Endothelial cell (in vitro differentiated cells): ENCODE measurements at regions not wholly inside any gene's neighbourhood (a gene's known extent, or its start where the extent isn't known, plus 50 kb on each side); places are given as distances from the start of the nearest gene placed in this dataset.
"Not testable (repeated sequence)": the region's sequence is repeated elsewhere in the genome, so short reads cannot be mapped to it uniquely, and the experiment has no call there.

Experiments used
- DNase-seq: peaks from one replicate; pipeline ENCODE4 v3.0.0; 2021; ENCODE audit warnings: low spot score
- H3K27ac Mint-ChIP-seq: one replicate; pipeline ENCODE4 v1.8.0; 2021; ENCODE audit warnings: mixed read lengths, inconsistent platforms; ENCODE audit not compliant: unreplicated experiment
- H3K27me3 Mint-ChIP-seq: one replicate; pipeline ENCODE4 v1.8.0; 2021; ENCODE audit warnings: mild to moderate bottlenecking, moderate library complexity, mixed read lengths, inconsistent platforms; ENCODE audit not compliant: unreplicated experiment
- H3K36me3 Mint-ChIP-seq: one replicate; pipeline ENCODE4 v1.8.0; 2021; ENCODE audit warnings: mild to moderate bottlenecking, low read depth, mixed read lengths, inconsistent platforms; ENCODE audit not compliant: unreplicated experiment
- H3K4me1 Mint-ChIP-seq: one replicate; pipeline ENCODE4 v1.8.0; 2021; ENCODE audit warnings: mild to moderate bottlenecking, mixed read lengths, inconsistent platforms; ENCODE audit not compliant: unreplicated experiment
- H3K4me3 Mint-ChIP-seq: one replicate; pipeline ENCODE4 v1.8.0; 2021; ENCODE audit warnings: mild to moderate bottlenecking, mixed read lengths, inconsistent platforms; ENCODE audit not compliant: unreplicated experiment
- H3K9me3 Mint-ChIP-seq: one replicate; pipeline ENCODE4 v1.8.0; 2021; ENCODE audit warnings: mixed read lengths, inconsistent platforms; ENCODE audit not compliant: unreplicated experiment
- TF ChIP-seq, protein P1 (sequence below): fragments of 200-600 bp; sonication (generic); IDR thresholded peaks from one replicate; pipeline ENCODE4 v1.5.0; 2021; ENCODE audit warnings: antibody characterized with exemption; ENCODE audit not compliant: unreplicated experiment

DNA sequence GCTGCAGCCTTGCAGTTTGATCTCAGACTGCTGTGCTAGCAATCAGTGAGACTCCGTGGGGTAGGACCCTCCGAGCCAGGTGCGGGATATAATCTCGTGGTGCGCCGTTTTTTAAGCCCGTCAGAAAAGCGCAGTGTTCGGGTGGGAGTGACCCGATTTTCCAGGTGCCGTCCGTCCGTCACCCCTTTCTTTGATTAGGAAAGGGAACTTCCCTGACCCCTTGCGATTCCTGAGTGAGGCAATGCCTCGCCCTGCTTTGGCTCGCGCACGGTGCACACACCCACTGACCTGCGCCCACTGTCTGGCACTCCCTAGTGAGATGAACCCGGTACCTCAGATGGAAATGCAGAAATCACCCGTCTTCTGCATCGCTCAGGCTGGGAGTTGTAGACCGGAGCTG lies 203.2 kb downstream of the SNCAIP start:
- H3K4me1 Mint-ChIP-seq, H3K9me3 Mint-ChIP-seq, H3K4me3 Mint-ChIP-seq, DNase-seq, H3K27ac Mint-ChIP-seq, H3K36me3 Mint-ChIP-seq, H3K27me3 Mint-ChIP-seq: not testable (repeated sequence)

DNA sequence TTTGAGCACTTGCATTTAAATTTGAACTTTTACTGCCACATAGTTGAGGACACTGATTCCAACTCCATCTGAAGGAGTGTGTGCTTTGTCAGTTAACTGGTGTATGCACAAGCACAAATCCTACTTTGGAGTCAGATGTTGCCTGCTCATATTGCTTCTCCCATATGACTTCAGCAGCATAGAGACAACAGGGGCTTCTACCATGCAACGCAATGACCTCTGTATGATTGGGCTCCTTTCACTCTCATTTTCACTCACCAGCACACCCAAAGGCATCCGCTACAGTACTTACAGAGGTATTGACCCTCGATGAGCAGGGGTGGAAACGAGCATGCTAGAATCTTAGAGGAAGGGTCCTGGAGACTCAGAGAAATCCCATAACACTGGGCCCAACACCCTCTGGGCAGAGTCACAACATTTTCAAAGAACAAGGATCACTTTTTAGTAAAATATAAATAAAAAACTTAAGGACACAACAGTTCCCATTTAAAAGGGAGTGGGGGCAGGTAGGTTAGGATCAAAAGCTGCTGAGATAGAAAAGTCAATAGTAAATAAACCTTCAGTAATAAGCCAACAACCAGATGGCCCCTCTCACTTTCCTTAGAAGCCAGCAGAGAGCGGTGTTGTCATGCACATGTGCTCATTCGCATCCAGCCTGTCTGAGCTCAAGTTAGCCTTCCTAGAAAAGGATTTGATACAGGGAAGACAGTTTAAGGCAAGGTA lies 203.8 kb downstream of the SNCAIP start:
- peak; percentile 55 for DNase-seq
- H3K4me1 Mint-ChIP-seq, result peaks cover 7% of the 10 kb centered on the region
- H3K36me3 Mint-ChIP-seq, result no peaks in the 10 kb centered on the region
- TF ChIP-seq, protein P1, sequence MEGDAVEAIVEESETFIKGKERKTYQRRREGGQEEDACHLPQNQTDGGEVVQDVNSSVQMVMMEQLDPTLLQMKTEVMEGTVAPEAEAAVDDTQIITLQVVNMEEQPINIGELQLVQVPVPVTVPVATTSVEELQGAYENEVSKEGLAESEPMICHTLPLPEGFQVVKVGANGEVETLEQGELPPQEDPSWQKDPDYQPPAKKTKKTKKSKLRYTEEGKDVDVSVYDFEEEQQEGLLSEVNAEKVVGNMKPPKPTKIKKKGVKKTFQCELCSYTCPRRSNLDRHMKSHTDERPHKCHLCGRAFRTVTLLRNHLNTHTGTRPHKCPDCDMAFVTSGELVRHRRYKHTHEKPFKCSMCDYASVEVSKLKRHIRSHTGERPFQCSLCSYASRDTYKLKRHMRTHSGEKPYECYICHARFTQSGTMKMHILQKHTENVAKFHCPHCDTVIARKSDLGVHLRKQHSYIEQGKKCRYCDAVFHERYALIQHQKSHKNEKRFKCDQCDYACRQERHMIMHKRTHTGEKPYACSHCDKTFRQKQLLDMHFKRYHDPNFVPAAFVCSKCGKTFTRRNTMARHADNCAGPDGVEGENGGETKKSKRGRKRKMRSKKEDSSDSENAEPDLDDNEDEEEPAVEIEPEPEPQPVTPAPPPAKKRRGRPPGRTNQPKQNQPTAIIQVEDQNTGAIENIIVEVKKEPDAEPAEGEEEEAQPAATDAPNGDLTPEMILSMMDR, result peak; percentile 41
- no peaks in the 10 kb centered on the region for H3K9me3 Mint-ChIP-seq
- H3K27ac Mint-ChIP-seq, result peak overlapping the region; percentile 38
- no peaks in the 10 kb centered on the region for H3K27me3 Mint-ChIP-seq
- no peak overlapping the region for H3K4me3 Mint-ChIP-seq

DNA sequence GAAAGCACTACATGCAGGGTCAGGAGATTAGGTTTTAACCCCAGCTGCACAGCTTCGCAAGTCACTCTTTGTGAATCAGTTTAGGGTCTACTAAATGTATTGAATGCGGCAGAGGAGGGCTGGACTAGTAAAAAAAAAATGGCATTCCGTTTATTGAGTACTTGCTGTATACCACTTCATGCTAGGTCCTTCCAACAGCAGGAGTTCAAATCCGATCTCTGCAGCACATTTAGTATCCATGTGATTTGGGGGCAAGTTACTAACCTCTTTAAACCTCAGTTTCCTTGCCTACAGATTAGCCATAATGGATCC lies 204.4 kb downstream of the SNCAIP start:
- Mint-ChIP-seq H3K9me3 (no peaks in the 10 kb centered on the region), H3K4me1 (peaks cover 10% of the 10 kb centered on the region), H3K36me3 (no peaks in the 10 kb centered on the region), H3K4me3 (no peak overlapping the region), H3K27ac (no peak overlapping the region), H3K27me3 (no peaks in the 10 kb centered on the region)
- no peak for DNase-seq
- TF ChIP-seq, protein P1, result no peak

DNA sequence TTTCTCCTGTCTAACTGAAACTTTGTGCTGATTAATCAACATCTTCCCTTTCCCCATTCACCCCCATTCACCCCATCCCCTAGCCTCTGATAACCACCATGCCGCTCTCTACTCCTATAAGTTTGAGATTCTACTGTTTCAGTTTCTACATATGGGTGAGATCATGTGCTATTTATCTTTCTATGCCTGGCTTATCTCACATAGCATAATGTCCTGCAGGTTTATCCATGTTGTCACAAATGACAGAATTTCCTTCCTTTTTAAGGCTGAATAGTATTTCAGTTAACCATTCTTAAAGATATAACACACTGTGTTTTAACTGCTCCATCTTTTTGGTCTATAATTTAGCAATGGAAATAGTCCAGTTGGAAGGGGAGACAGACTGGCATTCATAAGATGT lies 205.1 kb downstream of the SNCAIP start:
- Mint-ChIP-seq H3K27me3 (no peaks in the 10 kb centered on the region), H3K4me1 (peaks cover 12% of the 10 kb centered on the region), H3K4me3 (no peak overlapping the region), H3K36me3 (no peaks in the 10 kb centered on the region), H3K27ac (peak overlapping the region; percentile 5), H3K9me3 (no peaks in the 10 kb centered on the region)
- TF ChIP-seq, protein P1, result no peak
- DNase-seq, result no peak

DNA sequence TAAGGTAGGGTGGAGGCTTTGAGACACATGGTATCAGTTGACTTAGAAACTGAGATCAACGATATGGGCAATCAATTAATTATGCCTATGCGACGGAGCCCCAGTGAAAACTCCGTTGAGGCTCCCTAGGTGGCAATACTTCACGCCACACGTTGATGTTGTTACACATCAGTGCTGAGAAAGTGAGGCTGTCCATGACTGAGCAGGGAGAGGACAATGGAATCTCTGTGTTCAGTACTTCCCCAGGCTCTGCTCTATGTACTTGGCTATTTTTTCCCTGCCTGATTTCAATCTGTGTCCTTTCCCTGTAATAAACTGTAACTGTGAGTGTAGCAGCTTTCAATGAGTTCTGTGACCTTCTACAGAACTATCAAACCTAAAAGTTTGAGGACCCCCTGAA lies 211.7 kb downstream of the SNCAIP start:
- no peaks in the 10 kb centered on the region for H3K27me3 Mint-ChIP-seq
- DNase-seq, result no peak
- H3K4me3 Mint-ChIP-seq, result no peak overlapping the region
- TF ChIP-seq, protein P1, result no peak
- H3K27ac Mint-ChIP-seq, result no peak overlapping the region
- H3K9me3 Mint-ChIP-seq, result no peaks in the 10 kb centered on the region
- H3K36me3 Mint-ChIP-seq, result no peaks in the 10 kb centered on the region
- peaks cover 5% of the 10 kb centered on the region for H3K4me1 Mint-ChIP-seq
